Fibroblast of lung (primary cell): ENCODE measurements at regions not wholly inside any gene's neighbourhood (a gene's known extent, or its start where the extent isn't known, plus 50 kb on each side); places are given as distances from the start of the nearest gene placed in this dataset.

Experiments used
- EZH2 ChIP-seq: IDR thresholded peaks from 2 replicates; pipeline ENCODE4 v1.5.1; 2012; ENCODE audit warnings: low read length, control low read depth, mild to moderate bottlenecking; ENCODE audit errors: missing control alignments
- TF ChIP-seq, protein P1 (sequence below), 2 donors: IDR thresholded peaks in 1 of 2; conservative IDR thresholded peaks in 1 of 2; 1 replicate in 1 of 2; 2 replicates in 1 of 2; pipeline ENCODE4 v1.5.1; 2011 to 2012; ENCODE audit warnings: low read length in 2 of 2, control low read depth in 1 of 2, inconsistent platforms in 1 of 2, low read depth in 1 of 2, mild to moderate bottlenecking in 1 of 2

DNA sequence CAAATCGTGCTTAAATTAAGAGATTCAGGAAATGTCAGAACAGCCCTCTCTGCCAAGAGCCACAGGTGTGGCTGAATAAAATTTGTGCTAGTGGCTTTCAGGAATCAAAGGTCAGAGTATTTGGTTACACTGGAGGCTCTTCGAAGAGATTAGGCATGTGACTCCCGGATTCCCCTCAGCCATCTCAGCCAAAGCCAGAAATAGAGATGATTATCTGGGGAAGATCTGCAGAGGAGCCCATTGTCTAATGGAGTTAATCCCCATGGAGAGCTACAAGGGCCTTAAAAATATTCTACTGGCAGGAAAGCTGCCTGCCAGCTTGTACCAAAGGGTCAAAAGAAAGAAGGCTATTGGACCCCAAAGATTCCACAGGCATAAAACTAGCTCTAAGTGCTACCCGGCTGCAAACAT lies 1259.5 kb downstream of the TBC1D22A start:
- TF ChIP-seq, protein P1, sequence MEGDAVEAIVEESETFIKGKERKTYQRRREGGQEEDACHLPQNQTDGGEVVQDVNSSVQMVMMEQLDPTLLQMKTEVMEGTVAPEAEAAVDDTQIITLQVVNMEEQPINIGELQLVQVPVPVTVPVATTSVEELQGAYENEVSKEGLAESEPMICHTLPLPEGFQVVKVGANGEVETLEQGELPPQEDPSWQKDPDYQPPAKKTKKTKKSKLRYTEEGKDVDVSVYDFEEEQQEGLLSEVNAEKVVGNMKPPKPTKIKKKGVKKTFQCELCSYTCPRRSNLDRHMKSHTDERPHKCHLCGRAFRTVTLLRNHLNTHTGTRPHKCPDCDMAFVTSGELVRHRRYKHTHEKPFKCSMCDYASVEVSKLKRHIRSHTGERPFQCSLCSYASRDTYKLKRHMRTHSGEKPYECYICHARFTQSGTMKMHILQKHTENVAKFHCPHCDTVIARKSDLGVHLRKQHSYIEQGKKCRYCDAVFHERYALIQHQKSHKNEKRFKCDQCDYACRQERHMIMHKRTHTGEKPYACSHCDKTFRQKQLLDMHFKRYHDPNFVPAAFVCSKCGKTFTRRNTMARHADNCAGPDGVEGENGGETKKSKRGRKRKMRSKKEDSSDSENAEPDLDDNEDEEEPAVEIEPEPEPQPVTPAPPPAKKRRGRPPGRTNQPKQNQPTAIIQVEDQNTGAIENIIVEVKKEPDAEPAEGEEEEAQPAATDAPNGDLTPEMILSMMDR (conservative IDR thresholded peaks at IDR 0.05 in 1 of 2, IDR thresholded peaks at IDR 0.05 in 1 of 2; ENCODE audit: low read depth in 1 of 2, low read length in 2 of 2) = no peak
- TF ChIP-seq EZH2 = no peak
